ENCODE measurements at regions not wholly inside any gene's neighbourhood (a gene's known extent, or its start where the extent isn't known, plus 50 kb on each side); places are given as distances from the start of the nearest gene placed in this dataset.
"Not testable (repeated sequence)": the region's sequence is repeated elsewhere in the genome, so short reads cannot be mapped to it uniquely, and the experiment has no call there.

GRCh38 chr4:73671348-73671747 is 51.1 kb upstream of the RASSF6 start:
- DNase-seq (ENCODE audit: low read depth): not testable (repeated sequence)

DNA sequence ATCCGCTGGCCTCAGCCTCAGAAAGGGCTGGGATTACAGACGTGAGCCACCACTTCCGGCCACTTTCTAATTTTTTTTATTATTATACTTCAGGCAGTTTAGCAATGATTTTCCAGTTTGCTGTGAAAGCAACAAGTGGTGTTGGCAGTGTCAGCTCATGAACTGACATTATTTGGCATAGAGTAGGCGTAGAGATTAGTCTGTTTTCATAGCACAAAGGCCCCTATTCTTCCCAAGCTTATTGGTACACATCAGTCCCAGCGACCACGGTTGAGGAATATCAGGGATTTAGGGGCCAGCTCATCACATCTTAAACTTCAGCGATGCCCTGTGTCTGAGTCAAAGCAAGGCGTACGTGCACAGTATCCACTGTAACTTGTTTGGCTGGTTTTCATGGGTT is 53.0 kb upstream of the RASSF6 start:
- DNase-seq (ENCODE audit: low read depth): no peak

GRCh38 chr4:73674451-73674919 is 54.2 kb upstream of the RASSF6 start:
- no peak for DNase-seq (ENCODE audit: low read depth)

GRCh38 chr4:73675623-73676022 is 55.4 kb upstream of the RASSF6 start:
- no peak for DNase-seq (ENCODE audit: low read depth)

- DNase-seq (ENCODE audit: low read depth): no peak
Observed at GRCh38 chr4:73676136-73676535, 55.9 kb upstream of the RASSF6 start.

DNA sequence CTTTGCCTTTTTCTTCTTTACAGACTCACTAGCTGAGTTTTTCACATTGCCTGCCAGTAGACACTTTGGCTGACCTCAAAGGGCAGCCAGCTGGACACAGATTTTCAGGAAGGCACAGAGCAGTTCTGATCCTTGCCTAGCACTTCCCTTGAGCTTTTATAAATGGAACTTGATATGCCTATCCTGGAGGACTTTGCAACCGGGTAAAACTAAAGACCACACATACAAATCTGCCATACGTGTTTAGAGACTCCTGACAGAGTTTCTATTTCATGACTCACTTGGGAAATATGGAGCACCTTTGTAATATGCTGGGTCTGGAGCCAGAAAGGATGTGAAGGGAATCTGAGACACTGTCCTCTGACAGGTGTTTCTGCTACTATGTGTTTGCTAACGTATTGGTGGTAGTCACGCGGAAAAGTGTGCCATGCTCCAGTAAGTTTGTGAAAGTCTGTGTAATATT is 56.7 kb upstream of the RASSF6 start:
- DNase-seq (ENCODE audit: low read depth): peak; percentile 57

DNA sequence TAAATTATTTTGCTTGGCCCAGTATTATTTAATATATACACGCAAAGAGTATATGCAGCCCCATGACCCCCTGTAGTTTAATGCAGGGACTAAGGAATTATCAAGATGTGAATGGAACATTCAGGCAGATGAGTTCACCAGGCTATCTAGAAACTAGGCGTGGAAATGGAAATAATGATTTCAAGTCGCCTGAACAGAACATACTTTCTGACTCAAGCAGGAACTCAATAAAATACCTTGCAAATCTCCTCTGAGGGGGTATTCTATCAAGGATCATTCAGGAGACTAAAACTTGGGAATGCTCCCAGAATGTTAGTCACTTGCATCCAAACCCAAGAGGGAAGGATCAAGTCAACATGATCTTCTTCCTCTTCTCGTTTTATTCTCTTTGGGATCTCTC is 59.6 kb upstream of the RASSF6 start:
- no peak for DNase-seq (ENCODE audit: low read depth)

- no peak for DNase-seq (ENCODE audit: low read depth)
Observed at GRCh38 chr4:73681776-73682175, 58.6 kb upstream of the CXCL8 start.

DNA sequence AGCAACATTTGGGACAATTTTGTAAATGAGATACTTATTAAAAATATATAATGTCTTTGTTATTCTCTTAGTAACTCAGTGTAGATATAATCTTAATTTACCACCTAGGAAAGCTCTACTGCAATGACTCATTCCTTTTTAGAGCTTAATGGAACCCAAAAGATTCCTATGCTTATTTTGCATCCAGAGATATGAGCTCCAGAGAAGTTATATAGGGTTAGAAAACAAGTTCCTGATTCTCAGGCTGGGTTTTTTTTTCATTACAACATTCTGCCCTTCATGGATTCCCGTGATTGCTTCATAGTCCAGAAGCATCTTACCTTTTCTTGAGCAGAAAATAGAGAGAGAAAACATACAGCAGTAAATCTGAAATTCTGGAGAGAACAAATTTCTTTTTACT is 57.9 kb upstream of the CXCL8 start:
- no peak for DNase-seq (ENCODE audit: low read depth)

DNA sequence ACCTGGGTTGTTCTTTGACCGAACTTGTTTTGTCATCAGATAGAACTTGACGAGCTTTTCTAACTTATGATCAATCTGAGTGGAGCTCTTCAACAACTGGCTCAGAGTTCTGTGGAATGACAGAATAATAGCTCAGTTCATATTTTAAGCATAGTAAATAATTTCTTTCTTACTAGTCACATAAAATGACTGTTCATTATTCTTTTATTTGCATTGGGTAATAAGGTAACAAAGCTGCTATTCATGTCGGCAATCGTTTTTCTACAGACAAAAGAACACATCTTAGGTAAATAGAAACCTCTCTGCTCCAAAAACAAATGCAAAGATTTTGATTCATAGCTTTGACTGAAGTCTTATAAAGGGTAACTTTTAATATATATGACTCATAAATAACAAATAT is 57.3 kb upstream of the CXCL8 start:
- no peak for DNase-seq (ENCODE audit: low read depth)

GRCh38 chr4:73683456-73683855 is 56.9 kb upstream of the CXCL8 start:
- DNase-seq (ENCODE audit: low read depth): no peak

- no peak for DNase-seq (ENCODE audit: low read depth)
Observed at GRCh38 chr4:73684097-73684496, 56.3 kb upstream of the CXCL8 start.

DNA sequence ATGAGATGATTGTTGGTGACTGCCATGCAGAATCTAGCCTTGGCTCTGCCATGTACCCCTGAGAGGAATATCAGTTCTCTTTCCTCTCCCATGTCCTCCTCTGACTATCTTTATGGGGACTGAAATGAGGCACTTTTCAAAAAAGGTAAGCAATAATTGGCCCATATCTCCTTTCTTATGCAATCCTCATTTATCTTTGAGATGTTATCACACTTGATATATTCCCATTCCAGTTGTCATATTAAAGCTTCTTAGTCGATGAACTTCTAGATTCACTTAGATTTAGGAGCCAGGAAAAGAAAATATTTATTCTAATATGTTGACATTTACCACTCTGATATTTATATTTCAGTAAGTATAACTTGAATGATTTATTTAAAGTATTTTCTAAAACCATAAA is 55.3 kb upstream of the CXCL8 start:
- no peak for DNase-seq (ENCODE audit: low read depth)

DNA sequence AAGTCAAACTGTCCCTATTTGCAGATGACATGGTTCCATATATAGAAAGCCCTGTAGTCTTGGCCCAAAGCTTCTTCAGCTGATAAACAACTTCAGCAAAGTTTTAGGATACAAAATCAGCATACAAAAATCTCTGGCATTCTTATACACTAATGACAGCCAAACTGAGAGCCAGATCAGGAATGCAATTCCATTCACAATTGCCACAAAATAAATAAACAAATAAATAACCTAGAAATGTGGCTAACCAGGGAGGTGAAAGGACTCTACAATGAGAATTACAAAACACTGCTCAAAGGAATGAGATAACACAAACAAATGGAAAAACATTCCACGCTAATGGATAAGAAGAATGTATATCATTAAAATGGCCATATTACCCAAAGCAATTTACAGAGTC is 52.9 kb upstream of the CXCL8 start:
- peak; percentile 45 for DNase-seq (ENCODE audit: low read depth)

DNA sequence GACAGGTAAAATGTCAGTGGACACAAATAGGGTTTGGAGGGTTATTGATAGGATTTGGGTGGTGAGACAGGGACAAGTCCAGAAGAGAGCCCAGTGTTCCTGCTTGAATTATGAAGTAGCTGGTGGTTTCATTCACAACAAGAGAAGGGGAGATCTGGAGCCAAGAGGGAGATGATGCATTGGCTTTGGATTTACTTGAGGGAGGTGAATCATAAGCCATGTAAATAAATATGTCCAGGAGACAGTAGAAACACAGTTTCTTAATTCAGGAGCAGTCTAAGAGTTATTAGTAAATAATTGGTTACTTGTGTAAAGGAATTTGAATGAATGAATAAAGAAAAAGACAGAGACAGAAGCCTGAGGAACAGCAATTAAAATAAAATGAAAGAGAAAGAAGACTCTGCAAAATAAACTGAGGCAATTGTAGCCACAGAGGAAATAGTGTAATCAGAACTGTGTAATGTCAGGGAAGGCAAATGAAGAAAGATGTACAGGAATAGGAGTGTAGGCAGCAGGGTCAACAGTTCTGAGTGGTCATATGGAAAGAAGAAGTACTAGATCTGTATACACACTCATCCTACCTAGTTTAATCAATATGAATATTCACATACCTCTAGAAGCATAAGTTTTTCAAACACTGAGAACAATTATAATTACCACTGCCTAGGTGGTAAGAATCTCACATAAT is 50.2 kb upstream of the CXCL8 start:
- DNase-seq (ENCODE audit: low read depth): peak; percentile 56
